IMR-90 (cell line): ENCODE measurements at regions not wholly inside any gene's neighbourhood (a gene's known extent, or its start where the extent isn't known, plus 50 kb on each side); places are given as distances from the start of the nearest gene placed in this dataset.

Experiments used
- ATAC-seq: fragments of 200-7000 bp; cut with Tn5 transposase; 2 replicates; pipeline ENCODE4 v1.9.1; 2020; ENCODE audit warnings: low read depth, mild to moderate bottlenecking, moderate library complexity
- BruUV-seq: library from RNA; stranded (reverse); fragments of 400-500 nt; replicated peaks from 2 replicates; lab custom pipeline; 2021; lab: Mats Ljungman, UMichigan
- CTCF ChIA-PET: fragments of 300-600 bp; formaldehyde crosslinking; extraction: SDS; loops from one replicate; lab custom pipeline; 2021; ENCODE audit warnings: antibody characterized with exemption; lab: Yijun Ruan, JAX
- POLR2A ChIA-PET: fragments of 300-600 bp; sonication (Branson Sonifier 250); formaldehyde crosslinking; loops from one replicate; lab custom pipeline; 2022; ENCODE audit warnings: antibody characterized with exemption; ENCODE audit not compliant: unreplicated experiment; lab: Charles Lee
- DNase-seq: peaks from one replicate; pipeline ENCODE4 v3.0.0; 2013
- H2AFZ ChIP-seq: replicated peaks from 2 replicates; pipeline ENCODE3; 2013; ENCODE audit warnings: low read length, mild to moderate bottlenecking; ENCODE audit not compliant: poor library complexity
- H2AK5ac ChIP-seq: 2 replicates; pipeline ENCODE4 v1.6.1; 2013; ENCODE audit warnings: low read depth, low read length, inconsistent platforms
- H2AK9ac ChIP-seq: replicated peaks from 2 replicates; pipeline ENCODE3; 2013; ENCODE audit warnings: mild to moderate bottlenecking, low read depth, low read length, moderate library complexity; ENCODE audit not compliant: poor library complexity
- H2BK120ac ChIP-seq: 2 replicates; pipeline ENCODE4 v1.6.1; 2013; ENCODE audit warnings: low read depth, low read length, inconsistent platforms
- H2BK15ac ChIP-seq: 3 replicates; pipeline ENCODE4 v1.6.1; 2013; ENCODE audit warnings: low read depth, low read length, inconsistent platforms
- H2BK20ac ChIP-seq: 2 replicates; pipeline ENCODE4 v1.6.1; 2013; ENCODE audit warnings: low read depth, mild to moderate bottlenecking, inconsistent platforms, low read length, moderate library complexity
- H2BK5ac ChIP-seq: 2 replicates; pipeline ENCODE4 v1.6.1; 2013; ENCODE audit warnings: mild to moderate bottlenecking, low read depth, low read length, inconsistent platforms; ENCODE audit not compliant: poor library complexity, severe bottlenecking
- H3K14ac ChIP-seq: replicated peaks from 2 replicates; pipeline ENCODE4 v1.6.1; 2013; ENCODE audit warnings: low read depth, low read length, inconsistent platforms
- H3K18ac ChIP-seq: 2 replicates; pipeline ENCODE4 v1.6.1; 2013; ENCODE audit warnings: low read depth, low read length, control low read depth
- H3K23ac ChIP-seq: 2 replicates; pipeline ENCODE4 v1.6.1; 2013; ENCODE audit warnings: low read depth, low read length, inconsistent platforms
- H3K27ac ChIP-seq: 2 replicates; pipeline ENCODE4 v1.5.1; 2013; ENCODE audit warnings: mild to moderate bottlenecking, control low read depth, low read length; ENCODE audit not compliant: insufficient read depth
- H3K27me3 ChIP-seq: 2 replicates; pipeline ENCODE4 v1.6.1; 2013; ENCODE audit warnings: low read length; ENCODE audit not compliant: control insufficient read depth, insufficient read depth
- H3K36me3 ChIP-seq: 2 replicates; pipeline ENCODE4 v1.6.1; 2013; ENCODE audit warnings: low read length, mixed read lengths; ENCODE audit not compliant: control insufficient read depth, insufficient read depth
- H3K4ac ChIP-seq: 2 replicates; pipeline ENCODE4 v1.6.1; 2013; ENCODE audit warnings: low read depth, low read length, inconsistent platforms
- H3K4me1 ChIP-seq: 2 replicates; pipeline ENCODE4 v1.6.1; 2013; ENCODE audit warnings: low read length, mixed read lengths; ENCODE audit not compliant: control insufficient read depth, insufficient read depth
- H3K4me2 ChIP-seq: 2 replicates; pipeline ENCODE4 v1.6.1; 2013; ENCODE audit warnings: low read depth, mild to moderate bottlenecking, control low read depth, low read length, moderate library complexity
- H3K4me3 ChIP-seq: 2 replicates; pipeline ENCODE4 v1.5.1; 2013; ENCODE audit warnings: low read depth, mild to moderate bottlenecking, control low read depth, low read length, moderate library complexity; ENCODE audit not compliant: insufficient read depth
- H3K56ac ChIP-seq: 2 replicates; pipeline ENCODE4 v1.6.1; 2013; ENCODE audit warnings: low read length, inconsistent platforms; ENCODE audit not compliant: insufficient read depth; ENCODE audit errors: extremely low read depth
- H3K79me1 ChIP-seq, 2 experiments: 2 replicates each; pipeline ENCODE4 v1.6.1; 2013; ENCODE audit warnings: low read length in 2 of 2, inconsistent platforms in 1 of 2, low read depth in 1 of 2
- H3K9ac ChIP-seq: 2 replicates; pipeline ENCODE4 v1.6.1; 2013; ENCODE audit warnings: low read depth, low read length, control low read depth
- H3K9me1 ChIP-seq: 2 replicates; pipeline ENCODE4 v1.6.1; 2013; ENCODE audit warnings: low read length, inconsistent platforms; ENCODE audit not compliant: insufficient read depth
- H3K9me3 ChIP-seq: 2 replicates; pipeline ENCODE4 v1.6.1; 2013; ENCODE audit warnings: low read length; ENCODE audit not compliant: control insufficient read depth, insufficient read depth
- H4K20me1 ChIP-seq: 2 replicates; pipeline ENCODE4 v1.6.1; 2013; ENCODE audit warnings: low read length, inconsistent platforms; ENCODE audit not compliant: insufficient read depth
- H4K5ac ChIP-seq: 2 replicates; pipeline ENCODE4 v1.6.1; 2013; ENCODE audit warnings: mild to moderate bottlenecking, low read depth, low read length, control low read depth
- H4K8ac ChIP-seq, 2 experiments: 2 replicates each; pipeline ENCODE4 v1.6.1; 2013; ENCODE audit warnings: low read depth in 2 of 2, low read length in 2 of 2, control low read depth in 1 of 2, inconsistent platforms in 1 of 2
- H4K91ac ChIP-seq: 2 replicates; pipeline ENCODE4 v1.6.1; 2013; ENCODE audit warnings: low read depth, low read length, inconsistent platforms; ENCODE audit not compliant: insufficient read depth
- CEBPB ChIP-seq: IDR thresholded peaks from 2 replicates; pipeline ENCODE4 v1.6.1; 2012; ENCODE audit warnings: low read depth, low read length, improper control_type of control experiment
- MAZ ChIP-seq: IDR thresholded peaks from 2 replicates; pipeline ENCODE4 v1.6.1; 2012; ENCODE audit warnings: low read depth, mild to moderate bottlenecking, low read length, improper control_type of control experiment, moderate library complexity, borderline replicate concordance
- RCOR1 ChIP-seq: IDR thresholded peaks from 2 replicates; pipeline ENCODE4 v1.6.1; 2012; ENCODE audit warnings: mild to moderate bottlenecking, low read length, improper control_type of control experiment; ENCODE audit not compliant: insufficient replicate concordance
- RFX5 ChIP-seq: IDR thresholded peaks from 2 replicates; pipeline ENCODE4 v1.8.0; 2012; ENCODE audit warnings: low read depth, mild to moderate bottlenecking, low read length, moderate library complexity
- USF2 ChIP-seq: fragments of 150-350 bp; IDR thresholded peaks from 2 replicates; pipeline ENCODE4 v1.6.1; 2017; ENCODE audit warnings: mild to moderate bottlenecking, antibody characterized with exemption, low read length, low read depth
- WGBS, 2 experiments: methylation state at CpG; one replicate each; pipeline versions ENCODE4 v1.1.5 to v1.1.7; 2013; ENCODE audit warnings: missing lambda C conversion rate in 2 of 2; ENCODE audit not compliant: insufficient read length in 1 of 2; ENCODE audit errors: extremely low coverage in 2 of 2; 5-methylcytosine and 5-hydroxymethylcytosine counted together
- dilution Hi-C: fragments of 300-500 bp; cut with HindIII; formaldehyde crosslinking; loops from one replicate; pipeline ENCODE4 v1.14.3; 2018; ENCODE audit warnings: low sequenced_read_pairs; ENCODE audit not compliant: unreplicated experiment
- in situ Hi-C: fragments of 300-500 bp; cut with MboI; formaldehyde crosslinking; loops from 3 replicates; pipeline ENCODE4 v1.14.3; 2019; ENCODE audit warnings: low sequenced_read_pairs, inconsistent platforms, mixed read lengths
- intact Hi-C: fragments of 100-400 bp; cut with micrococcal nuclease; formaldehyde crosslinking; loops from 2 replicates; pipeline ENCODE4 v1.10.0; 2022
- TF ChIP-seq, protein P1 (sequence below): conservative IDR thresholded peaks from 2 replicates; pipeline ENCODE4 v1.5.1; 2012; ENCODE audit warnings: mild to moderate bottlenecking, low read depth, low read length, improper control_type of control experiment

DNA sequence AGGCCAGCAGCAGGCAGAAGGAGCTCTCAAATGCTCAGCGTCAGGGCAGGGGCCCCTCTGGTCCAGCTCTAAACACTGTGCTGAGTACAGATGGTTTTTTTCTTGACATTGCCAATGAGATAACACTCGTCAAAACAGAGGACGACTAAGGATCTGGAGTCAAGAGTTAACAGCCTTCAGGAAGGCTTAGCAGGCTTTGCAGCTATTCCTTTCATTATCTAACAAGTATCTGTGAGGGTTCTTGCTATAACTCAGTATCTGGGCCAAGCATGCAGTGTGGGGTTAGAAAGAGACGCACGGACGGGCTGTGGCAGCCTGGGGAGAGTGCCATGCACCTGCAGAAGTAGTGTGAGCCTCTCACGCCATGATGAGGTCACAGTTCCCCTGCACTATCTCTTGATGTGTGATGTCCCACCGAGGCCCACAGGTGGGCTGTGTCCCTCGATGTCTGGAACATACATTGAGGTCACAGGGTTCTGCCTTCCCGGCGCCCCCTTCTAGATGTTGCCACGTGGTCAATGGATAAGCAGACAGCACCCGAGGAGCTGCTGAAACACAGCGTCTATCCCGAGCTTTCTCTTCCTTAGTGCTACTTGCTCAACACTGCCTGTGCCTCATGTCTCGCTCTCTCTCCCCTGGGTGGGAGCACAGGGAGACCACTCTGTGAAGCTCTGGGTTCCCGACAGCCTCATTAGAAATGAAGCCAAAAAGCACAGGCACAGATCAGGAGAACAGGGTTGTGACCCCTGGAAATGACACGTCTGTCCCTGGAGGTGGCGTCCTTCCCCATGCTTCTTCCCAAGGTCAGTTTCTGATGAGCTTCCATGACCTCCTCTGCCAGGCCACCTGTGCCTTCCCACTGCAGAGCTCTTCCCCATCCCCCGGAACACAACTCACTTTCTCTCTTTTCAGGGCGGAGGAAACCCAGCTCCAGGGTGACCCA lies 85.5 kb upstream of the RPS6KA2 start:
- H4K91ac ChIP-seq, result no peak overlapping the region
- no peaks in the 10 kb centered on the region for H3K4me1 ChIP-seq
- no peak overlapping the region for H4K8ac ChIP-seq
- no peak overlapping the region for H3K27ac ChIP-seq
- no peak overlapping the region for H2AK9ac ChIP-seq
- no peak overlapping the region for H4K5ac ChIP-seq
- H2BK120ac ChIP-seq, result no peak overlapping the region
- no peak overlapping the region for H2AFZ ChIP-seq
- no peaks in the 10 kb centered on the region for H3K36me3 ChIP-seq
- CTCF ChIA-PET, result no interaction called here
- dilution Hi-C loops (no loop called here), intact Hi-C loops (no loop called here), in situ Hi-C loops (no loop called here)
- no peak overlapping the region for H3K14ac ChIP-seq
- no peak overlapping the region for H2BK5ac ChIP-seq
- no peak overlapping the region for H3K4me2 ChIP-seq
- 37% methylated on average over 7 of the region's 21 CpGs; no CpG with 5 or more reads in 1 of the 2 experiments for WGBS, 2 experiments
- TF ChIP-seq, protein P1, sequence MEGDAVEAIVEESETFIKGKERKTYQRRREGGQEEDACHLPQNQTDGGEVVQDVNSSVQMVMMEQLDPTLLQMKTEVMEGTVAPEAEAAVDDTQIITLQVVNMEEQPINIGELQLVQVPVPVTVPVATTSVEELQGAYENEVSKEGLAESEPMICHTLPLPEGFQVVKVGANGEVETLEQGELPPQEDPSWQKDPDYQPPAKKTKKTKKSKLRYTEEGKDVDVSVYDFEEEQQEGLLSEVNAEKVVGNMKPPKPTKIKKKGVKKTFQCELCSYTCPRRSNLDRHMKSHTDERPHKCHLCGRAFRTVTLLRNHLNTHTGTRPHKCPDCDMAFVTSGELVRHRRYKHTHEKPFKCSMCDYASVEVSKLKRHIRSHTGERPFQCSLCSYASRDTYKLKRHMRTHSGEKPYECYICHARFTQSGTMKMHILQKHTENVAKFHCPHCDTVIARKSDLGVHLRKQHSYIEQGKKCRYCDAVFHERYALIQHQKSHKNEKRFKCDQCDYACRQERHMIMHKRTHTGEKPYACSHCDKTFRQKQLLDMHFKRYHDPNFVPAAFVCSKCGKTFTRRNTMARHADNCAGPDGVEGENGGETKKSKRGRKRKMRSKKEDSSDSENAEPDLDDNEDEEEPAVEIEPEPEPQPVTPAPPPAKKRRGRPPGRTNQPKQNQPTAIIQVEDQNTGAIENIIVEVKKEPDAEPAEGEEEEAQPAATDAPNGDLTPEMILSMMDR, result no peak
- TF ChIP-seq RCOR1 (no peak), RFX5 (no peak), USF2 (no peak), CEBPB (no peak), MAZ (no peak)
- no peaks in the 10 kb centered on the region for H3K9me1 ChIP-seq
- no peak for DNase-seq
- H3K18ac ChIP-seq, result no peak overlapping the region
- POLR2A ChIA-PET, result interaction anchor here (0.7 kb wide), 1 partner anchor 13 kb away, joined by 3 read pairs; no protein-coding TSS in a partner anchor
- H3K56ac ChIP-seq, result no peak overlapping the region
- H3K9ac ChIP-seq, result no peak overlapping the region
- no peaks in the 10 kb centered on the region for H3K79me1 ChIP-seq
- H3K23ac ChIP-seq, result no peak overlapping the region
- peaks cover 18% of the 10 kb centered on the region for H3K27me3 ChIP-seq
- BruUV-seq, result no TSS peak
- H2AK5ac ChIP-seq, result no peak overlapping the region
- H2BK20ac ChIP-seq, result no peak overlapping the region
- no peak overlapping the region for H3K4me3 ChIP-seq
- no peak overlapping the region for H2BK15ac ChIP-seq
- H4K20me1 ChIP-seq, result no peaks in the 10 kb centered on the region
- ATAC-seq, result no peak
- H3K9me3 ChIP-seq, result no peaks in the 10 kb centered on the region
- H3K4ac ChIP-seq, result no peak overlapping the region
